ENCODE measurements at regions not wholly inside any gene's neighbourhood (a gene's known extent, or its start where the extent isn't known, plus 50 kb on each side); places are given as distances from the start of the nearest gene placed in this dataset.
A peak's percentile ranks its signal among the peaks of the same experiment; 100 is the strongest.
"Not testable (repeated sequence)": the region's sequence is repeated elsewhere in the genome, so short reads cannot be mapped to it uniquely, and the experiment has no call there.

GRCh38 chr2:113386780-113387433, 50.6 kb upstream of the ZNG1B start:
- not testable (repeated sequence) for DNase-seq (ENCODE audit: low spot score)

GRCh38 chr2:113379621-113380020, 57.9 kb upstream of the ZNG1B start:
- DNase-seq (ENCODE audit: low spot score): not testable (repeated sequence)

DNA sequence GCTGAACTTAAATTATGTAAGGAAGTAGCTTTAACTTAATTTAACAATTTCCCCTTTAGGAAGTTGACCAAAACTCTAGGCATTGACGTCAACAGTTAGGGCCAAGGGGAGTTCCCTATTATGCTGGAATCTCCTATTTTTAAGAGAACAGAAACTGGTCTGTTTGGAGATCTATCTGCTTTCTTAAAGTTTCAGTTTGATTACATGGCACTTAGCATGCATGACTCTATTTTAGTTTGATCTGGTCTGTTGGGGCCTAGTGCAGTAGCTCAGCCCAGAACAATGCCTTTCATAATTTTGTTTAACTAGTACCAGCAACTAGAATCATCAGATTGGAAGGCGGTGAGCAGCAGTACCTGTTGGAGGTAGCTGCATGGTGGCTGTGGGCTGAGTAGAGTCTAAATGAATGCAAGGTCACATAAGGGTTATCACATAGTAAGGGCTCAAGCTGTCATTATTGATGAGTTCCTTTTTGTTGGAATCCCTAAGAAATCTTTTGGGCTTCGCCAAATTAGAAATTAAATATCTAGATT, 60.5 kb upstream of the ZNG1B start:
- DNase-seq (ENCODE audit: low spot score): no peak

- DNase-seq (ENCODE audit: low spot score): no peak
Observed at GRCh38 chr2:113376253-113376912, 61.1 kb upstream of the ZNG1B start.

DNA sequence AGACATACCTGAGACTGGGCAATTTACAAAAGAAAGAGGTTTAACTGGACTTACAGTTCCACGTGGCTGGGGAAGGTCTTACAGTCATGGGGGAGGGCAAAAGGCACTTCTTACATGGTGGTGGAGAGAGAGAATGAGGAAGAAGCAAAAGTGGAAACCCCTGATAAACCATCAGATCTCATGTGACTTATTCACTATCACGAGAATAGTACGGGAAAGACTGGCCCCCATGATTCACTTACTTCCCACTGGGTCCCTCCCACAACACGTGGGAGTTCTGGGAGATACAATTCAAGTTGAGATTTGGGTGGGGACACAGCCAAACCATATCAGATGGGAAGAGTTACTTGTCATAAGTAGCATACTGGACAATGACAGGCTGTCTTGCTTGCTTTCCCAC, 62.6 kb upstream of the ZNG1B start:
- DNase-seq (ENCODE audit: low spot score): not testable (repeated sequence)

DNA sequence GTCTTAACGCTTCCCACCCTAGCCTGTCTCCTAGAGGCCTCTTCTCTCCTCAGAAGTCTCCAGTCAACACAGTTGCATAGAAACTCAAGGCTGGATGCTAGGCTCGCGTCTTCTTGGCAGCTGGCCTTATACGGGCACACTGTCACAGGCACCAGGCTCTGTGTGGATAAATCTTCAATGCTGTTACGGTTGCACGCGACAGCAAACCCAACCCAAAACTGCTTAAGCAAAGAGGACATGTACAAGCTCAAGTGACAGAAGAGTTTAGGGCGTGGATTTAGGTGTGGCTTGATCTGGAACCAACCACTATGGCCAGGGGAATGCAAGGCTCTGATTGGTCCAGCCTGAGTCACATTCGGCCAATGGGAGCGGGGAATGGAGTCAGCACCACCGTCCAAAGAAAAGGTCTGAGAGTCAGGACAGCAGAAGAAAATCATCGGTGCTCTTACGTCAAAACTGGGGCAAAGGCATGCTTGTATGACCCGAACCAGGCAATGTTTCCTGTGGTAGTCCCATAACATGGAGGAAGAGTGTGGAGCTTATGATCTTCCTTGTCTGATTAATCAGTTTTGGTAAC, 65.1 kb upstream of the ZNG1B start:
- not testable (repeated sequence) for DNase-seq (ENCODE audit: low spot score)

DNA sequence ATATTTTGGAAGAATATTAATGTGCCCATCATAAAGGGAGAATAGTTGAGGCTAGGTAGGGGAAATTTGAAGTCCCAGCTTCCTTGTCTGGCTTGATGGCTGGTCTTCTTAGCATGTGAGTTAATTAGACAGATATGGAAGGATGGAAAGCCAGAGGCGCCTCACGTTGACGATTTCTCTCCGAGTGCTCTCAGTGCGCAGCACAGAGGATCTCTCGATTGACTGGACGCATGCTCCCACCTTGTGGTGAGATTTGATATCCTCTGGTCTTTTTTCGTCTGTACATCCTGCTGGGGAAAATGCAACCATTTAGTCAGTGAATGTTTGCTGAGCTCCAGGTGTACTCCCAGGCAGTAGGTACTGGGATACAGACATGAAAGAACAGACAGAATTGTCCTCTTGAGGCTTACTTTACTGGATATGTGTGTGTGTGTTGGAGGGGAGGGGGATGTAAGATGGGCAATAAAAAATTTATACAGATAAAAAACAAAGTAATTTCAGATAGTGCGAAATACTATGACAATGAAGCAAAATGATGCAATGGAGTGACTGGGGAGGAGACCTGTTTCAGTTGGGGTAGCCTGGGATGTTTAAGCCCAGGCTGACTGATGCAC, 66.9 kb upstream of the ZNG1B start:
- DNase-seq (ENCODE audit: low spot score): peak; percentile 58

GRCh38 chr2:113370030-113370429, 67.5 kb upstream of the ZNG1B start:
- DNase-seq (ENCODE audit: low spot score): no peak

DNA sequence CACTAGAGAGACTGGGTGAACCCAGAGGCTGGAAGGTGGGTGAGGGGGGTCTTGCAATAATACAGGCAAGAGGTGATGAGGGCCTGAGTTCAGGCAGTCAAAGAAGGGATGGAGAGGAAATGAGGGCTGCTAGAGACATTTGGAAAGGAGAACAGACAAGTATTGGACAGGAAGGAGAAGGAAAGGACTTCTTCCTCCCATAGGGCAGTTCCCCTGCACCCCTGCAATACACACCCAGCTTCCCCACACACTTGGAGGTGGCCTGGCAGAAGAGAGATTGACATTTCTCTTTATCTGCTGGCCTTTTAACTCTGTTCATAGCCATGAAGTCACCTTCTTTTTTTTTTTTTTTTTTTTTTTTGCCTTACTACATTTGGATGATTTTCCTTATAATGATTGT, 68.9 kb upstream of the ZNG1B start:
- not testable (repeated sequence) for DNase-seq (ENCODE audit: low spot score)

DNA sequence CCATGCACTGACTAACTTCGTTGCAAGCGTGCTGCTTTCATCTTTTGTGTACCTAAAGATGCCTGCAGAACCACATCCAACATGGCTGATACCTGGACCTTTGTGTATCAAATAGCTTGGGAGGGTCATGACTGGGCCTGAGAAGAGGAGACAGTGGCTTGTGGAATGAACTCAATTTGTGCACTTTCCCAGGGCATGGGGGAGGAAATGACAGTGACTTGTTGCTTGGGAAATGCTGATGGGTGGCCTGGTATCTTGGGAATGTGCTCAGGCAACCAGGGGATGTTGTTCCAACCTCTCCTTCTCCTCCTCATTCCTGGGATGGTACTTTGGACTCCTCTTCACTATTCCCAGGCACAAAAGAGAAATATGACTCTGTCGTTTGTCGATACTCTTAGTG, 70.7 kb upstream of the ZNG1B start:
- not testable (repeated sequence) for DNase-seq (ENCODE audit: low spot score)

DNA sequence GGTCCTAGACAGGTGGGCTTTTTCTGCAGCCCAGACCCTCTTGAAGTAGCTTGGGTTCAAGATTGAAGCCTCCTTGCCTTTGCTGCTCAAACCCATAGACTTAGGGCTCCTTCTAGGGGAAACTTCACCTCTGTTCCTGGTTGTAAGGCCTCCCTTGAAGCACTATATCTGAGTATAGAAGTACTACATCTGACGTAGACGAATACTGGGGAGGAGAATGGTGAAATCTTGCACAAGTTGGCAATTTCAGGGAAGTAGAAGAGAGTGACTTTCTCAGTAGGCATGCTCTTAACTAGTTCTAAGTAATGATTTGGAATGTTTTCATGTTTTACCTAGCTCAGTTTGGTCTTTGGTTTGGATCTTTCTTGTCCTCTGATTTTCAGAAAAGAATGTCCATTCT, 71.7 kb upstream of the ZNG1B start:
- DNase-seq (ENCODE audit: low spot score): not testable (repeated sequence)

GRCh38 chr2:113365290-113365689, 72.2 kb upstream of the ZNG1B start:
- DNase-seq (ENCODE audit: low spot score): not testable (repeated sequence)

DNA sequence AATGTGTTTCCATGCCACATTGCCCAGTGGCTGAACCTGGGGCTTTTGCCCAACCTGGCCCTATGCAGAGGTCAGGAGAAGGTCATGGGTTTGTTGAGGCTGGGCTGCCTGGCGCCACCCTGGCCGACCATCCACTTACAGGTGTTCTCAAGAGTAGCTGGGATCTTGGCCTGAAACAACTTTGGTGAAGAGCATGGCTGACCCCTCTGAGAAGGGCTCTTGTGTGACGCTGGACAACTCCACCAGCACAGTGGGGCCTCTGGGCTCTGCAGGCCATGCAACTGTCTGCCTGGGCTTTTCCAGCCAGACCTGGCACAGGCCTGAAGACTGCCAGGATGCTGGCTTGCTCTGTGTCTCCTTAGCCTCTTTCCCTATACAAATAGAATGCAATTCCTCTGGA, 76.4 kb upstream of the ZNG1B start:
- DNase-seq (ENCODE audit: low spot score): no peak

DNA sequence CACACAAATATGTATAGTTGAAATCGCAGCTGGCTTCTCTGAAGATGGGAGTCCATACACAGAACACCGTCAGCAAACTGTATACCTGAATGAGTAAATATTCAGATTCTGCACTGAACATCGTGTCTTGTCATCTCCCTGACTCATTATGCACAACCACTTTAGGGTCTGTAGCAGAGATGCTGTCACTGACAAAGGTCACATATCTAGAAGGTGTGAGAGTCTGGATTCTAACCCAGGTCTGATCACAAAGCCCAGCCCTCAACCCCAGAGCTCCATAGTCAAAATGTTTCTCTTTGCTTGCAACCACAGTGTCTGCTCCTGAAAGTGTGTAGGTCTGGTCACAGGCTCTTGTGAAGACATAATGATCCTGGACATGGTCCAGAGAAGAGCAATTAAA, 78.3 kb upstream of the PAX8 start:
- DNase-seq (ENCODE audit: low spot score): peak; percentile 4

- not testable (repeated sequence) for DNase-seq (ENCODE audit: low spot score)
Observed at GRCh38 chr2:113356284-113356683, 77.6 kb upstream of the PAX8 start.

- not testable (repeated sequence) for DNase-seq (ENCODE audit: low spot score)
Observed at GRCh38 chr2:113355339-113356015, 76.8 kb upstream of the PAX8 start.

DNA sequence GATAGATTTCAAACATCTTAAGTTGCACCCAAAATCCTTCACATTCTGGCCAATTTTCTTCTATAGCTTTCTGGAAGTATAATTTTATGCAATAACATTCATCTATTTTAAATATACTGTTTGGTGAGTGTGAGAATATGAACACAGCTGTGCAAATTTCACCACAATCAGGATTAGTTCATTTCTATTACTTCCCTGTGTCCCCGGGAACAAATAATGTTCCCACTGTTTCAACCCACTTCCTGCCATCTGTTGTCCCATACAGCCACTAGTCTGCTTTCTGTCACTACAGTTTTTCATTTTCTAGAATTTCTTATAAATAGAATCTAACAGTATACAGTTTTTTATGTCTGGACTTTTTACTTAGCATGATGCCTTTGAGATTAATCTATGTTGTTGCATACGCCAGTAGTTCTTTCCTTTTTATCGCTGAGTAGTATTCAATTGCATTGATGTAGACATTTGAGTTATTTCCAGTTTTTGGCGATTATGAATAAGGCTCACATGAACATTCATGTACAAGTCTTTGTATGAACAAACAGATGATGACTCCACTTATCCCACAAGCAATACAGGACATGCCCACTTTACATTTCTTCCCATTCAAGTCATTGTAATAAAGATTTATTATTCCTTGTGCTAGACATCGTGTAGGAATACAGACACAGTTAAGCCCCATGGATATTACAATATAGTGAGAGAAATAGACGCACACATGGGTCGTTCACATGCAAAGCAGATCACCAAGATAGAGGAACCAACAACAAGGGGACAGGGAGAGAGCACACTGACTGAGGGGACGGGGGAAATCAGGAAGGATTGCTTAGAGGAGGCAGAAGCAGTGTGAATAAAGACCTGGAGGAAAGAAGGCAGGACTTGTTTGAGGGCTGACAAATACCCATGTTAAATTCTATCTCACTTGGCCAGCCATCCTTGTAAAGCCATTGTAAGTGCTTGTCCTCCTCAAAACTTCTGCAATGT, 72.9 kb upstream of the PAX8 start:
- DNase-seq (ENCODE audit: low spot score): no peak

- DNase-seq (ENCODE audit: low spot score): not testable (repeated sequence)
Observed at GRCh38 chr2:113343800-113344199, 65.1 kb upstream of the PAX8 start.

DNA sequence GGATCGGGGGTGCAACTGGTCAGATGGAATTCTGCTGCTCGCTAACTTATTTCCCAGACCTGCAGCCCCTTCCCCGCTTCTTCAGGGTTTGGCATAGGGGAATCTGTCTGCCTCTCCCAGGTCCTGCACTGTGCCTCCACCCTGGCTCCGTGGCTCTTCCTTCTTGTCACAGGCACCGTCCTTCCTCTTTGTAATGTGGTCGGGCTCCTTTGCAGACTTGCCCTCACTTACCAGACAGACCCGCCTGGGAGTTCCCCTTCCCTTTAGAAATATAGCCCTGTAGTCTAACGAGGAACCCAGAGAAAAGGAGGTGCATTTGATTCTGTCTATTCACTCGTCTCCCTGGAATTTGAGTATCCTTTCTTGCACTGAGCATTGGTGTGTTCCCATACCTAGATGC, 63.9 kb upstream of the PAX8 start:
- no peak for DNase-seq (ENCODE audit: low spot score)

- DNase-seq (ENCODE audit: low spot score): not testable (repeated sequence)
Observed at GRCh38 chr2:113341870-113342253, 63.1 kb upstream of the PAX8 start.
